IMR-90 (cell line): ENCODE measurements at regions not wholly inside any gene's neighbourhood (a gene's known extent, or its start where the extent isn't known, plus 50 kb on each side); places are given as distances from the start of the nearest gene placed in this dataset.

ENCODE experiments used
- ATAC-seq: fragments of 200-7000 bp; cut with Tn5 transposase; 2 replicates; pipeline ENCODE4 v1.9.1; 2020; ENCODE audit warnings: low read depth, mild to moderate bottlenecking, moderate library complexity
- BruUV-seq: library from RNA; stranded (reverse); fragments of 400-500 nt; replicated peaks from 2 replicates; lab custom pipeline; 2021; lab: Mats Ljungman, UMichigan
- CTCF ChIA-PET: fragments of 300-600 bp; formaldehyde crosslinking; extraction: SDS; loops from one replicate; lab custom pipeline; 2021; ENCODE audit warnings: antibody characterized with exemption; lab: Yijun Ruan, JAX
- POLR2A ChIA-PET: fragments of 300-600 bp; sonication (Branson Sonifier 250); formaldehyde crosslinking; loops from one replicate; lab custom pipeline; 2022; ENCODE audit warnings: antibody characterized with exemption; ENCODE audit not compliant: unreplicated experiment; lab: Charles Lee
- DNase-seq: peaks from one replicate; pipeline ENCODE4 v3.0.0; 2013
- H2AFZ ChIP-seq: replicated peaks from 2 replicates; pipeline ENCODE3; 2013; ENCODE audit warnings: low read length, mild to moderate bottlenecking; ENCODE audit not compliant: poor library complexity
- H2AK5ac ChIP-seq: 2 replicates; pipeline ENCODE4 v1.6.1; 2013; ENCODE audit warnings: low read depth, low read length, inconsistent platforms
- H2AK9ac ChIP-seq: replicated peaks from 2 replicates; pipeline ENCODE3; 2013; ENCODE audit warnings: mild to moderate bottlenecking, low read depth, low read length, moderate library complexity; ENCODE audit not compliant: poor library complexity
- H2BK120ac ChIP-seq: 2 replicates; pipeline ENCODE4 v1.6.1; 2013; ENCODE audit warnings: low read depth, low read length, inconsistent platforms
- H2BK15ac ChIP-seq: 3 replicates; pipeline ENCODE4 v1.6.1; 2013; ENCODE audit warnings: low read depth, low read length, inconsistent platforms
- H2BK20ac ChIP-seq: 2 replicates; pipeline ENCODE4 v1.6.1; 2013; ENCODE audit warnings: low read depth, mild to moderate bottlenecking, inconsistent platforms, low read length, moderate library complexity
- H2BK5ac ChIP-seq: 2 replicates; pipeline ENCODE4 v1.6.1; 2013; ENCODE audit warnings: mild to moderate bottlenecking, low read depth, low read length, inconsistent platforms; ENCODE audit not compliant: poor library complexity, severe bottlenecking
- H3K14ac ChIP-seq: replicated peaks from 2 replicates; pipeline ENCODE4 v1.6.1; 2013; ENCODE audit warnings: low read depth, low read length, inconsistent platforms
- H3K18ac ChIP-seq: 2 replicates; pipeline ENCODE4 v1.6.1; 2013; ENCODE audit warnings: low read depth, low read length, control low read depth
- H3K23ac ChIP-seq: 2 replicates; pipeline ENCODE4 v1.6.1; 2013; ENCODE audit warnings: low read depth, low read length, inconsistent platforms
- H3K27ac ChIP-seq: 2 replicates; pipeline ENCODE4 v1.5.1; 2013; ENCODE audit warnings: mild to moderate bottlenecking, control low read depth, low read length; ENCODE audit not compliant: insufficient read depth
- H3K27me3 ChIP-seq: 2 replicates; pipeline ENCODE4 v1.6.1; 2013; ENCODE audit warnings: low read length; ENCODE audit not compliant: control insufficient read depth, insufficient read depth
- H3K36me3 ChIP-seq: 2 replicates; pipeline ENCODE4 v1.6.1; 2013; ENCODE audit warnings: low read length, mixed read lengths; ENCODE audit not compliant: control insufficient read depth, insufficient read depth
- H3K4ac ChIP-seq: 2 replicates; pipeline ENCODE4 v1.6.1; 2013; ENCODE audit warnings: low read depth, low read length, inconsistent platforms
- H3K4me1 ChIP-seq: 2 replicates; pipeline ENCODE4 v1.6.1; 2013; ENCODE audit warnings: low read length, mixed read lengths; ENCODE audit not compliant: control insufficient read depth, insufficient read depth
- H3K4me2 ChIP-seq: 2 replicates; pipeline ENCODE4 v1.6.1; 2013; ENCODE audit warnings: low read depth, mild to moderate bottlenecking, control low read depth, low read length, moderate library complexity
- H3K4me3 ChIP-seq: 2 replicates; pipeline ENCODE4 v1.5.1; 2013; ENCODE audit warnings: low read depth, mild to moderate bottlenecking, control low read depth, low read length, moderate library complexity; ENCODE audit not compliant: insufficient read depth
- H3K56ac ChIP-seq: 2 replicates; pipeline ENCODE4 v1.6.1; 2013; ENCODE audit warnings: low read length, inconsistent platforms; ENCODE audit not compliant: insufficient read depth; ENCODE audit errors: extremely low read depth
- H3K79me1 ChIP-seq, 2 experiments: 2 replicates each; pipeline ENCODE4 v1.6.1; 2013; ENCODE audit warnings: low read length in 2 of 2, inconsistent platforms in 1 of 2, low read depth in 1 of 2
- H3K9ac ChIP-seq: 2 replicates; pipeline ENCODE4 v1.6.1; 2013; ENCODE audit warnings: low read depth, low read length, control low read depth
- H3K9me1 ChIP-seq: 2 replicates; pipeline ENCODE4 v1.6.1; 2013; ENCODE audit warnings: low read length, inconsistent platforms; ENCODE audit not compliant: insufficient read depth
- H3K9me3 ChIP-seq: 2 replicates; pipeline ENCODE4 v1.6.1; 2013; ENCODE audit warnings: low read length; ENCODE audit not compliant: control insufficient read depth, insufficient read depth
- H4K20me1 ChIP-seq: 2 replicates; pipeline ENCODE4 v1.6.1; 2013; ENCODE audit warnings: low read length, inconsistent platforms; ENCODE audit not compliant: insufficient read depth
- H4K5ac ChIP-seq: 2 replicates; pipeline ENCODE4 v1.6.1; 2013; ENCODE audit warnings: mild to moderate bottlenecking, low read depth, low read length, control low read depth
- H4K8ac ChIP-seq, 2 experiments: 2 replicates each; pipeline ENCODE4 v1.6.1; 2013; ENCODE audit warnings: low read depth in 2 of 2, low read length in 2 of 2, control low read depth in 1 of 2, inconsistent platforms in 1 of 2
- H4K91ac ChIP-seq: 2 replicates; pipeline ENCODE4 v1.6.1; 2013; ENCODE audit warnings: low read depth, low read length, inconsistent platforms; ENCODE audit not compliant: insufficient read depth
- BHLHE40 ChIP-seq: fragments of 150-350 bp; IDR thresholded peaks from 2 replicates; pipeline ENCODE4 v1.6.1; 2016; ENCODE audit warnings: mild to moderate bottlenecking, low read depth, low read length
- CEBPB ChIP-seq: IDR thresholded peaks from 2 replicates; pipeline ENCODE4 v1.6.1; 2012; ENCODE audit warnings: low read depth, low read length, improper control_type of control experiment
- CHD1 ChIP-seq: IDR thresholded peaks from 2 replicates; pipeline ENCODE4 v1.6.1; 2012; ENCODE audit warnings: low read depth, low read length, improper control_type of control experiment
- CTCF ChIP-seq: conservative IDR thresholded peaks from 2 replicates; pipeline ENCODE4 v1.5.1; 2012; ENCODE audit warnings: mild to moderate bottlenecking, low read depth, low read length, improper control_type of control experiment
- ELK1 ChIP-seq: fragments of 150-350 bp; IDR thresholded peaks from 2 replicates; pipeline ENCODE4 v1.6.1; 2016; ENCODE audit warnings: low read depth, mild to moderate bottlenecking, low read length, moderate library complexity, borderline replicate concordance
- FOS ChIP-seq: fragments of 150-350 bp; IDR thresholded peaks from 2 replicates; pipeline ENCODE4 v1.6.1; 2016; ENCODE audit warnings: low read depth, low read length
- MAFK ChIP-seq: IDR thresholded peaks from 2 replicates; pipeline ENCODE4 v1.6.1; 2012; ENCODE audit warnings: low read depth, low read length, improper control_type of control experiment
- MAZ ChIP-seq: IDR thresholded peaks from 2 replicates; pipeline ENCODE4 v1.6.1; 2012; ENCODE audit warnings: low read depth, mild to moderate bottlenecking, low read length, improper control_type of control experiment, moderate library complexity, borderline replicate concordance
- MXI1 ChIP-seq: IDR thresholded peaks from 2 replicates; pipeline ENCODE4 v1.6.1; 2012; ENCODE audit warnings: low read depth, mild to moderate bottlenecking, low read length, moderate library complexity, borderline replicate concordance
- NFE2L2 ChIP-seq: fragments of 150-350 bp; IDR thresholded peaks from 2 replicates; pipeline ENCODE4 v1.6.1; 2016; ENCODE audit warnings: low read depth, mild to moderate bottlenecking, low read length
- POLR2A ChIP-seq: IDR thresholded peaks from 2 replicates; pipeline ENCODE4 v1.6.1; 2012; ENCODE audit warnings: mild to moderate bottlenecking, low read depth, low read length
- RAD21 ChIP-seq: IDR thresholded peaks from 2 replicates; pipeline ENCODE4 v1.6.1; 2012; ENCODE audit warnings: low read length, improper control_type of control experiment
- RCOR1 ChIP-seq: IDR thresholded peaks from 2 replicates; pipeline ENCODE4 v1.6.1; 2012; ENCODE audit warnings: mild to moderate bottlenecking, low read length, improper control_type of control experiment; ENCODE audit not compliant: insufficient replicate concordance
- RFX5 ChIP-seq: IDR thresholded peaks from 2 replicates; pipeline ENCODE4 v1.8.0; 2012; ENCODE audit warnings: low read depth, mild to moderate bottlenecking, low read length, moderate library complexity
- SMC3 ChIP-seq: fragments of 150-350 bp; IDR thresholded peaks from 2 replicates; pipeline ENCODE4 v1.6.1; 2016; ENCODE audit warnings: low read depth, mild to moderate bottlenecking, antibody characterized with exemption, low read length, moderate library complexity
- USF2 ChIP-seq: fragments of 150-350 bp; IDR thresholded peaks from 2 replicates; pipeline ENCODE4 v1.6.1; 2017; ENCODE audit warnings: mild to moderate bottlenecking, antibody characterized with exemption, low read length, low read depth
- WGBS, 2 experiments: methylation state at CpG; one replicate each; pipeline versions ENCODE4 v1.1.5 to v1.1.7; 2013; ENCODE audit warnings: missing lambda C conversion rate in 2 of 2; ENCODE audit not compliant: insufficient read length in 1 of 2; ENCODE audit errors: extremely low coverage in 2 of 2; 5-methylcytosine and 5-hydroxymethylcytosine counted together
- dilution Hi-C: fragments of 300-500 bp; cut with HindIII; formaldehyde crosslinking; loops from one replicate; pipeline ENCODE4 v1.14.3; 2018; ENCODE audit warnings: low sequenced_read_pairs; ENCODE audit not compliant: unreplicated experiment
- in situ Hi-C: fragments of 300-500 bp; cut with MboI; formaldehyde crosslinking; loops from 3 replicates; pipeline ENCODE4 v1.14.3; 2019; ENCODE audit warnings: low sequenced_read_pairs, inconsistent platforms, mixed read lengths
- intact Hi-C: fragments of 100-400 bp; cut with micrococcal nuclease; formaldehyde crosslinking; loops from 2 replicates; pipeline ENCODE4 v1.10.0; 2022

DNA sequence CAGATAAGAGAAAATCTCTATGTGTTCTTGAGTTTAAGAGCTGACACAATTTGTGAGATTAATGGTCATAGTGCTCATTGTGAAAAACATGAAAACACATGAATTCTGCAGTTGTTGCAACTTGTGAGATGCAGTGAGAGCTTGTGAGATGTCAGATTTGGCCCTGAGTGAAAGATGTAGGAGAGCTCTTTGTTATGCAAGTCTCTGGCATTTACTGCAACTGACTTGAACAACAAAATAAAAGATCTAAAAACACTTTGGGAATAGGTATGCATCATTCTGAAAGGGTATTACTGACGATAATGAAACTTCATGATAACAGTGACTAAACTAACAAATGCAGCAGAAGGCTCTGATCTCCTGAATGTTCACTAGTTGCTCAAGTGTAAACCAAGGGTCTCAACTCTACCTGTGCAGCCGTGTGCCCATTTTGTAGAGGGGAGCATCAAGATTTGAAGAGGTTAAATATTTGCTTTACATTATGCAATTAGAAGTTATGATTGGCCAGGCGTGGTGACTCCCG lies 50.8 kb upstream of the SMIM36 start:
- Histone ChIP-seq H3K4me3 (no peak overlapping the region), H3K9ac (no peak overlapping the region), H2AK5ac (no peak overlapping the region), H2AFZ (no peak overlapping the region), H3K18ac (no peak overlapping the region), H3K9me1 (0 out of 2 replicates have a peak, but pooled peaks cover 3% of the 10 kb centered on the region), H4K5ac (no peak overlapping the region), H3K14ac (no peak overlapping the region), H2BK5ac (no peak overlapping the region), H2BK15ac (no peak overlapping the region), H3K56ac (no peak overlapping the region), H3K4me2 (no peak overlapping the region), H3K9me3 (no peaks in the 10 kb centered on the region), H3K79me1 (no peaks in the 10 kb centered on the region), H3K27ac (no peak overlapping the region), H3K27me3 (no peaks in the 10 kb centered on the region; the same call in 1 of the 2 replicates), H4K91ac (no peak overlapping the region), H4K20me1 (no peaks in the 10 kb centered on the region), H2BK120ac (no peak overlapping the region), H3K36me3 (no peaks in the 10 kb centered on the region), H4K8ac (no peak overlapping the region), H2BK20ac (no peak overlapping the region), H3K23ac (no peak overlapping the region), H3K4ac (no peak overlapping the region), H3K4me1 (no peaks in the 10 kb centered on the region), H2AK9ac (no peak overlapping the region)
- in situ Hi-C loops (no loop called here), dilution Hi-C loops (no loop called here), intact Hi-C loops (no loop called here)
- TF ChIP-seq RAD21: no peak
- no peak for TF ChIP-seq SMC3
- no peak for TF ChIP-seq MXI1
- TF ChIP-seq CTCF: no peak
- no peak for TF ChIP-seq MAZ
- TF ChIP-seq BHLHE40: no peak
- TF ChIP-seq NFE2L2: no peak
- no peak for TF ChIP-seq RCOR1
- no peak for TF ChIP-seq CEBPB
- no peak for TF ChIP-seq CHD1
- TF ChIP-seq USF2: no peak
- TF ChIP-seq RFX5: no peak
- no peak for TF ChIP-seq POLR2A
- no peak for TF ChIP-seq MAFK
- TF ChIP-seq FOS: no peak
- no peak for TF ChIP-seq ELK1
- no TSS peak for BruUV-seq
- WGBS, 2 experiments: no CpG with 5 or more reads among the region's 4 CpGs
- DNase-seq: no peak
- no peak for ATAC-seq
- CTCF ChIA-PET: no interaction called here
- POLR2A ChIA-PET: interaction anchor here (0.6 kb wide), 1 partner anchor 14 kb away, joined by 5 read pairs; no protein-coding TSS in a partner anchor
